B cell (primary cell): ENCODE measurements at regions not wholly inside any gene's neighbourhood (a gene's known extent, or its start where the extent isn't known, plus 50 kb on each side); places are given as distances from the start of the nearest gene placed in this dataset.

ENCODE experiments used
- ATAC-seq: fragments of 200-7000 bp; cut with Tn5 transposase; one replicate; pipeline ENCODE4 v1.10.0; 2021; ENCODE audit warnings: low read depth, mild to moderate bottlenecking, moderate number of reproducible peaks, moderate library complexity
- CTCF ChIA-PET: fragments of 350-600 bp; sonication (Branson Sonifier 250); formaldehyde crosslinking; loops from one replicate; lab custom pipeline; 2021; ENCODE audit warnings: antibody characterized with exemption, inconsistent platforms; lab: Charles Lee
- POLR2A ChIA-PET: fragments of 350-600 bp; sonication (Branson Sonifier 250); formaldehyde crosslinking; loops from one replicate; lab custom pipeline; 2021; ENCODE audit warnings: antibody characterized with exemption; lab: Charles Lee
- DNase-seq: peaks from one replicate; pipeline ENCODE4 v3.0.0; 2013
- H2AFZ ChIP-seq: 2 replicates; pipeline ENCODE4 v1.6.1; 2012; ENCODE audit warnings: mild to moderate bottlenecking, low read depth, low read length; ENCODE audit not compliant: insufficient read depth, poor library complexity, severe bottlenecking
- H3K27ac ChIP-seq, 2 donors: 1 replicate in 1 of 2; 2 replicates in 1 of 2; pipeline ENCODE4 v1.5.1; 2012 to 2013; ENCODE audit warnings: low read length in 2 of 2, mild to moderate bottlenecking in 2 of 2, moderate library complexity in 1 of 2
- H3K27me3 ChIP-seq, 4 experiments: fragments of 200-600 bp in 1 of 4; sonication (generic) in 1 of 4; replicated peaks in 1 of 4; 1 replicate in 2 of 4; 2 replicates in 2 of 4; pipeline versions ENCODE4 v1.6.1 to v1.7.0; 2013 to 2016; ENCODE audit warnings: low read length in 3 of 4, mild to moderate bottlenecking in 2 of 4, mixed read lengths in 1 of 4, moderate library complexity in 1 of 4; ENCODE audit not compliant: insufficient read depth in 4 of 4, control insufficient read depth in 3 of 4; ENCODE audit errors: control extremely low read depth in 1 of 4
- H3K36me3 ChIP-seq, 2 experiments: replicated peaks in 1 of 2; 1 replicate in 1 of 2; 2 replicates in 1 of 2; pipeline versions ENCODE4 v1.6.1 to v1.7.1; 2013; ENCODE audit warnings: low read length in 1 of 2; ENCODE audit not compliant: insufficient read depth in 2 of 2, control insufficient read depth in 1 of 2; ENCODE audit errors: control extremely low read depth in 1 of 2, extremely low read depth in 1 of 2
- H3K4me1 ChIP-seq, 2 donors: fragments of 200-600 bp in 1 of 2; sonication (generic) in 1 of 2; 1 replicate in 1 of 2; 2 replicates in 1 of 2; pipeline versions ENCODE4 v1.5.1 to v1.6.1; 2013 to 2017; ENCODE audit warnings: low read length in 2 of 2; ENCODE audit not compliant: control insufficient read depth in 2 of 2, insufficient read depth in 2 of 2
- H3K4me2 ChIP-seq: replicated peaks from 2 replicates; pipeline ENCODE3; 2012; ENCODE audit warnings: mild to moderate bottlenecking, low read depth, low read length; ENCODE audit not compliant: poor library complexity, severe bottlenecking
- H3K4me3 ChIP-seq, 5 experiments: fragments of 200-600 bp in 1 of 5; sonication (generic) in 1 of 5; 1 replicate in 3 of 5; 2 replicates in 2 of 5; pipeline versions ENCODE4 v1.5.1 to v1.7.0; 2011 to 2016; ENCODE audit warnings: low read length in 4 of 5, mild to moderate bottlenecking in 4 of 5, low read depth in 2 of 5, control low read depth in 1 of 5, moderate library complexity in 1 of 5; ENCODE audit not compliant: insufficient read depth in 1 of 5; ENCODE audit errors: control extremely low read depth in 1 of 5, extremely low read depth in 1 of 5
- H3K79me2 ChIP-seq: fragments of 200-600 bp; sonication (generic); one replicate; pipeline ENCODE4 v1.6.0; 2016; ENCODE audit warnings: low read length; ENCODE audit not compliant: control insufficient read depth, insufficient read depth
- H3K9ac ChIP-seq: fragments of 200-600 bp; sonication (generic); 2 replicates; pipeline ENCODE4 v1.6.1; 2017; ENCODE audit warnings: mild to moderate bottlenecking, low read length, moderate library complexity
- H3K9me3 ChIP-seq, 3 donors: one replicate each; pipeline versions ENCODE4 v1.6.1 to v1.7.1; 2013; ENCODE audit warnings: low read length in 2 of 3; ENCODE audit not compliant: control insufficient read depth in 2 of 3, insufficient read depth in 1 of 3; ENCODE audit errors: control extremely low read depth in 1 of 3
- H4K20me1 ChIP-seq: 2 replicates; pipeline ENCODE4 v1.6.0; 2012; ENCODE audit warnings: mild to moderate bottlenecking, low read length; ENCODE audit not compliant: insufficient read depth, control insufficient read depth, poor library complexity, severe bottlenecking
- H3K27ac Mint-ChIP-seq: one replicate; pipeline ENCODE4 v1.8.0; 2021; ENCODE audit warnings: mixed read lengths
- H3K27me3 Mint-ChIP-seq: one replicate; pipeline ENCODE4 v1.8.0; 2021; ENCODE audit warnings: mixed read lengths
- H3K4me1 Mint-ChIP-seq: one replicate; pipeline ENCODE4 v1.8.0; 2021; ENCODE audit warnings: mixed read lengths
- H3K4me3 Mint-ChIP-seq: one replicate; pipeline ENCODE4 v1.8.0; 2021; ENCODE audit warnings: mixed read lengths
- H3K9me3 Mint-ChIP-seq: one replicate; pipeline ENCODE4 v1.8.0; 2022; ENCODE audit warnings: mixed read lengths; ENCODE audit not compliant: insufficient read depth
- CTCF ChIP-seq: fragments of 200-600 bp; IDR thresholded peaks from one replicate; pipeline ENCODE4 v1.8.0; 2022; ENCODE audit warnings: antibody characterized with exemption, mild to moderate bottlenecking
- EZH2 ChIP-seq: IDR thresholded peaks from 2 replicates; pipeline ENCODE4 v1.6.1; 2012; ENCODE audit warnings: borderline replicate concordance, low read depth, mild to moderate bottlenecking, moderate library complexity, low read length; ENCODE audit not compliant: insufficient read depth, poor library complexity, severe bottlenecking
- WGBS: methylation state at CpG from one replicate; pipeline ENCODE4 v1.1.5; 2013; ENCODE audit warnings: missing lambda C conversion rate; ENCODE audit not compliant: insufficient coverage; 5-methylcytosine and 5-hydroxymethylcytosine counted together
- intact Hi-C: fragments of 100-400 bp; cut with micrococcal nuclease; formaldehyde crosslinking; loops from one replicate; pipeline ENCODE4 v1.10.0; 2022

GRCh38 chr15:69843276-69843899 is 254.3 kb downstream of the TLE3 start:
- Histone ChIP-seq H3K4me2 (no peak overlapping the region), H3K27ac (no peak overlapping the region), H3K36me3 (no peaks in the 10 kb centered on the region), H3K9ac (no peak overlapping the region), H3K4me3 (no peak overlapping the region), H4K20me1 (no peaks in the 10 kb centered on the region), H3K27me3 (peaks cover 0 to 12% (median 0%) of the 10 kb centered on the region in 4 experiments), H3K9me3 (peaks cover 0 to 3% (median 0%) of the 10 kb centered on the region in 3 donors), H2AFZ (no peak overlapping the region), H3K79me2 (no peaks in the 10 kb centered on the region), H3K4me1 (no peaks in the 10 kb centered on the region)
- DNase-seq (no peak), ATAC-seq (no peak)
- WGBS, result 86% methylated on average over 12 of the region's 13 CpGs
- H3K4me1 Mint-ChIP-seq, result no peaks in the 10 kb centered on the region
- ChIA-PET POLR2A (no interaction called here), CTCF (no interaction called here)
- H3K4me3 Mint-ChIP-seq, result no peak overlapping the region
- peaks cover 2% of the 10 kb centered on the region for H3K9me3 Mint-ChIP-seq
- H3K27ac Mint-ChIP-seq, result no peak overlapping the region
- H3K27me3 Mint-ChIP-seq, result peaks cover 34% of the 10 kb centered on the region
- TF ChIP-seq CTCF (no peak), EZH2 (no peak)
- intact Hi-C loops, result no loop called here

GRCh38 chr15:69843900-69844304 is 253.8 kb downstream of the TLE3 start:
- Histone ChIP-seq H3K27me3 (peaks cover 0 to 12% (median 0%) of the 10 kb centered on the region in 4 experiments), H3K36me3 (no peaks in the 10 kb centered on the region), H3K4me3 (no peak overlapping the region), H4K20me1 (no peaks in the 10 kb centered on the region), H3K79me2 (no peaks in the 10 kb centered on the region), H3K27ac (no peak overlapping the region), H3K4me1 (no peaks in the 10 kb centered on the region), H3K9me3 (peaks cover 0 to 3% (median 0%) of the 10 kb centered on the region in 3 donors), H2AFZ (no peak overlapping the region), H3K4me2 (no peak overlapping the region), H3K9ac (no peak overlapping the region)
- ATAC-seq (no peak), DNase-seq (no peak)
- 88% methylated on average over 9 of the region's 10 CpGs for WGBS
- Mint-ChIP-seq H3K27me3 (peaks cover 29% of the 10 kb centered on the region), H3K4me1 (no peaks in the 10 kb centered on the region), H3K27ac (peak overlapping the region; percentile 53), H3K9me3 (peaks cover 2% of the 10 kb centered on the region), H3K4me3 (no peak overlapping the region)
- TF ChIP-seq CTCF, result no peak
- no peak for TF ChIP-seq EZH2
- intact Hi-C loops, result no loop called here
- POLR2A ChIA-PET, result no interaction called here
- CTCF ChIA-PET, result no interaction called here
